Osteocyte (in vitro differentiated cells): ENCODE measurements at regions not wholly inside any gene's neighbourhood (a gene's known extent, or its start where the extent isn't known, plus 50 kb on each side); places are given as distances from the start of the nearest gene placed in this dataset.

ENCODE experiments used
- DNase-seq: peaks from one replicate; pipeline ENCODE4 v3.0.0; 2021; ENCODE audit warnings: mixed read lengths; ENCODE audit not compliant: unreplicated experiment; ENCODE audit errors: extremely low spot score
- H3K27ac Mint-ChIP-seq: one replicate; pipeline ENCODE4 v1.8.0; 2021; ENCODE audit warnings: mild to moderate bottlenecking, mixed read lengths; ENCODE audit not compliant: unreplicated experiment
- H3K27me3 Mint-ChIP-seq: one replicate; pipeline ENCODE4 v1.8.0; 2021; ENCODE audit warnings: mixed read lengths; ENCODE audit not compliant: unreplicated experiment
- H3K36me3 Mint-ChIP-seq: one replicate; pipeline ENCODE4 v1.8.0; 2021; ENCODE audit warnings: mixed read lengths; ENCODE audit not compliant: unreplicated experiment
- H3K4me1 Mint-ChIP-seq: one replicate; pipeline ENCODE4 v1.8.0; 2021; ENCODE audit warnings: mixed read lengths; ENCODE audit not compliant: unreplicated experiment
- H3K4me3 Mint-ChIP-seq: one replicate; pipeline ENCODE4 v1.8.0; 2021; ENCODE audit warnings: mild to moderate bottlenecking, moderate library complexity, mixed read lengths; ENCODE audit not compliant: unreplicated experiment
- H3K9me3 Mint-ChIP-seq: one replicate; pipeline ENCODE4 v1.8.0; 2021; ENCODE audit warnings: mixed read lengths; ENCODE audit not compliant: unreplicated experiment
- CTCF ChIP-seq: fragments of 200-600 bp; sonication (generic); IDR thresholded peaks from 2 replicates; pipeline ENCODE4 v1.5.0; 2021; ENCODE audit warnings: antibody characterized with exemption, mild to moderate bottlenecking, moderate library complexity

DNA sequence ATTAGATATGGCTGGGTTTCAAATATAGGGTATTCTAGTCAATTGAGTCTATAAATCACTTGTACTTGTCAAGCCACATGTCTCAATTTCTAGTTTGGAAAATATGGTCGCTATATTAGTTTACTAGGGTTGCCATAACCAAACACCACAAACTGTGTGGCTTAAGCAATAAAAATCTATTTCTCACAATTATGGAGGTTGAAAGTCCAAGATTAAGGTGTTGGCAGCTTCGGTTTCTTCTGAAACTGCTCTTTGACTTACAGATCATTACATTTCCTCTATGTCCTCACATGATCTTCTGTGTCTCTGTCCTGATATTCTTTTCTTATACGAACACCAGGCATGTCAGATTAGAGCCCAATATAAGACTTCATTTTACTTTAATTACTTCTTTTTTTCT is 55.8 kb upstream of the BASP1 start:
- Mint-ChIP-seq H3K36me3 (peaks cover 3% of the 10 kb centered on the region), H3K27ac (no peak overlapping the region), H3K9me3 (no peaks in the 10 kb centered on the region), H3K4me1 (peaks cover 3% of the 10 kb centered on the region), H3K27me3 (no peaks in the 10 kb centered on the region), H3K4me3 (no peak overlapping the region)
- DNase-seq: no peak
- TF ChIP-seq CTCF: no peak

DNA sequence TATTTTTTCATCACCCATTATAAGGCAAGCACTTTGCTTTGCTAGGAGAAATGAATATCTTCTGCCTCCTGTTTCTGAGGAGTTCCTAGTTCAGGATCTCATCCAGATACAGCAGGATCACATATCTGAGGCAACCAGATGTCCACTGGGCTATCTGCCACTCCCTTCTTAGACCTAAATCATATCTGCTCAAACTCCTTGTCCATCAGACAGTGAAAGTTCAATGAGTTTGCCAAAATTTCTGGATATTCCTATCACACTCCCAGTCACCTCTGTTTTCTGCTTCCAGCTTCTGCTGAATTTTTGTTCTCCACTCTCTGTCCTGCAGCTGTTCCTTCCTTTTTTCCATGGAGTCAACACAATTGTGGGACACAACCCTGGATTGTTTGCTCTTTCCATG is 54.2 kb upstream of the BASP1 start:
- H3K36me3 Mint-ChIP-seq: peaks cover 3% of the 10 kb centered on the region
- no peaks in the 10 kb centered on the region for H3K9me3 Mint-ChIP-seq
- H3K27me3 Mint-ChIP-seq: no peaks in the 10 kb centered on the region
- TF ChIP-seq CTCF: no peak
- peaks cover 2% of the 10 kb centered on the region for H3K4me1 Mint-ChIP-seq
- H3K4me3 Mint-ChIP-seq: no peak overlapping the region
- no peak for DNase-seq
- H3K27ac Mint-ChIP-seq: no peak overlapping the region

GRCh38 chr5:17167171-17167891 is 50.1 kb upstream of the BASP1 start:
- Mint-ChIP-seq H3K27ac (no peak overlapping the region), H3K27me3 (no peaks in the 10 kb centered on the region), H3K4me3 (no peak overlapping the region), H3K9me3 (no peaks in the 10 kb centered on the region), H3K4me1 (peaks cover 18% of the 10 kb centered on the region), H3K36me3 (peaks cover 3% of the 10 kb centered on the region)
- TF ChIP-seq CTCF: no peak
- no peak for DNase-seq
